ENCODE measurements at regions not wholly inside any gene's neighbourhood (a gene's known extent, or its start where the extent isn't known, plus 50 kb on each side); places are given as distances from the start of the nearest gene placed in this dataset.
A peak's percentile ranks its signal among the peaks of the same experiment; 100 is the strongest.

- H3K36me3 ChIP-seq, result no peaks in the 10 kb centered on the region
- no peak overlapping the region for H3K4me3 ChIP-seq
- no peaks in the 10 kb centered on the region for H3K4me1 ChIP-seq (ENCODE audit: low read depth)
- TF ChIP-seq, protein P1, sequence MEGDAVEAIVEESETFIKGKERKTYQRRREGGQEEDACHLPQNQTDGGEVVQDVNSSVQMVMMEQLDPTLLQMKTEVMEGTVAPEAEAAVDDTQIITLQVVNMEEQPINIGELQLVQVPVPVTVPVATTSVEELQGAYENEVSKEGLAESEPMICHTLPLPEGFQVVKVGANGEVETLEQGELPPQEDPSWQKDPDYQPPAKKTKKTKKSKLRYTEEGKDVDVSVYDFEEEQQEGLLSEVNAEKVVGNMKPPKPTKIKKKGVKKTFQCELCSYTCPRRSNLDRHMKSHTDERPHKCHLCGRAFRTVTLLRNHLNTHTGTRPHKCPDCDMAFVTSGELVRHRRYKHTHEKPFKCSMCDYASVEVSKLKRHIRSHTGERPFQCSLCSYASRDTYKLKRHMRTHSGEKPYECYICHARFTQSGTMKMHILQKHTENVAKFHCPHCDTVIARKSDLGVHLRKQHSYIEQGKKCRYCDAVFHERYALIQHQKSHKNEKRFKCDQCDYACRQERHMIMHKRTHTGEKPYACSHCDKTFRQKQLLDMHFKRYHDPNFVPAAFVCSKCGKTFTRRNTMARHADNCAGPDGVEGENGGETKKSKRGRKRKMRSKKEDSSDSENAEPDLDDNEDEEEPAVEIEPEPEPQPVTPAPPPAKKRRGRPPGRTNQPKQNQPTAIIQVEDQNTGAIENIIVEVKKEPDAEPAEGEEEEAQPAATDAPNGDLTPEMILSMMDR (IDR thresholded peaks at IDR 0.05; ENCODE audit: low read depth, low read length), result no peak
- peak in 1 of 2 donors; percentile 4 for DNase-seq (ENCODE audit: low read depth in 1 of 2, low spot score in 1 of 2)
- H3K27ac ChIP-seq, result no peak overlapping the region
- H3K27me3 ChIP-seq, result no peaks in the 10 kb centered on the region
- no peaks in the 10 kb centered on the region for H3K9me3 ChIP-seq (ENCODE audit: low read depth)
Observed at GRCh38 chr4:81828991-81829390, 357.3 kb upstream of the RASGEF1B start.

DNA sequence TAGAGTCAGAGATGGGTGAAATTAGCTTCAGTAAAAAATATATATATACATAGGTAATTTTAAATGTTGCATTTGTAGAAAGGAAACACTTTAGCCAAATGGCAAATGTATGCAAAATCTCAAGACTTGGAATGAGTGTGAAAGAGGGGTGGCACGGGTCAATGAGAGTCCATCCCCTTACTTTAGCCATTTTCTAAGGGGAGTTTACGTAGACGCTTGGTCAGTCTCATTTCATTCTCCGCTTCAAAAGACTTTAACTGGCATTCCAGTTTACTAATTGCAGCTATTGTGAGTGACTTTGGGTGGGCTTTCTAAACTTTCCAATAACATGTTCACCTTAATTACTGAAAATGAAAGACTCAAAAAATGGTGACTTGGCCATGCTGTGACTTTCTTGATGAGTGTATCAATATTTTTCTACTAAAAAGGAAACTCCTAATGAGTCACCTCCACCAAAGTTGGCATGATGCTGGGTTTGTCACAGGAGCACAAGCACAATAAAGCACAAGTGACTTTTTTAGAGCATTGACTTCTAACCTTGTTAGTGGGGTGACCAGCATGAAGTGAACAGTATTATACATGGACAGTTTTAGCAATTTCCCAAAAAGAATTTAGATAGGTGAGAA lies 356.0 kb upstream of the RASGEF1B start:
- H3K27ac ChIP-seq, result no peak overlapping the region
- TF ChIP-seq, protein P1 (IDR thresholded peaks at IDR 0.05; ENCODE audit: low read depth, low read length), result no peak
- no peaks in the 10 kb centered on the region for H3K9me3 ChIP-seq (ENCODE audit: low read depth)
- H3K4me3 ChIP-seq, result no peak overlapping the region
- no peaks in the 10 kb centered on the region for H3K27me3 ChIP-seq
- H3K4me1 ChIP-seq (ENCODE audit: low read depth), result no peaks in the 10 kb centered on the region
- DNase-seq (ENCODE audit: low read depth in 1 of 2, low spot score in 1 of 2), result no peak
- H3K36me3 ChIP-seq, result no peaks in the 10 kb centered on the region

- H3K27me3 ChIP-seq, result no peaks in the 10 kb centered on the region
- TF ChIP-seq, protein P1 (IDR thresholded peaks at IDR 0.05; ENCODE audit: low read depth, low read length), result no peak
- H3K9me3 ChIP-seq (ENCODE audit: low read depth), result no peaks in the 10 kb centered on the region
- H3K27ac ChIP-seq, result no peak overlapping the region
- H3K4me3 ChIP-seq, result no peak overlapping the region
- no peaks in the 10 kb centered on the region for H3K36me3 ChIP-seq
- DNase-seq (ENCODE audit: low read depth in 1 of 2, low spot score in 1 of 2), result no peak
- H3K4me1 ChIP-seq (ENCODE audit: low read depth), result no peaks in the 10 kb centered on the region
Observed at GRCh38 chr4:81826817-81827424, 355.2 kb upstream of the RASGEF1B start.

DNA sequence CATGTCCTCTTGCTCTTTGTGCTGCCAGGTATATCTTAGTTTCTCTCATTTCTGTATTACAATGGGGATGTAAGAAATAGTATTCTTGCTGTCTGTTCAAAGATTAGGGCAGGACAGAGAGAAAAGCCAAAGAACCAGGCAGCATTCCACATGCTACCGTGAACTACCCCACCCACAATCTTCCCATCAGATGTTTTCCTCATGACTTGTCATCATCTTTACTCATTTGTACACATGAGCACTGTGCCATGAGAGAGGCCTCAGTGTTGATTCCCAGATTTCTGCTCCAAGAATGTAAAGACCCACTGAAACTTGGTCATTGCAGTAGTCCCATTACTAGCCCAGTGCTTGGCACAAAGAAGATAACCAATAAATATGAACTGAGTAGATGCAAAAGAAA lies 354.6 kb upstream of the RASGEF1B start:
- H3K4me1 ChIP-seq (ENCODE audit: low read depth), result no peaks in the 10 kb centered on the region
- no peak overlapping the region for H3K27ac ChIP-seq
- no peaks in the 10 kb centered on the region for H3K27me3 ChIP-seq
- H3K4me3 ChIP-seq, result no peak overlapping the region
- no peaks in the 10 kb centered on the region for H3K9me3 ChIP-seq (ENCODE audit: low read depth)
- no peaks in the 10 kb centered on the region for H3K36me3 ChIP-seq
- TF ChIP-seq, protein P1 (IDR thresholded peaks at IDR 0.05; ENCODE audit: low read depth, low read length), result no peak
- DNase-seq (ENCODE audit: low read depth in 1 of 2, low spot score in 1 of 2), result no peak

DNA sequence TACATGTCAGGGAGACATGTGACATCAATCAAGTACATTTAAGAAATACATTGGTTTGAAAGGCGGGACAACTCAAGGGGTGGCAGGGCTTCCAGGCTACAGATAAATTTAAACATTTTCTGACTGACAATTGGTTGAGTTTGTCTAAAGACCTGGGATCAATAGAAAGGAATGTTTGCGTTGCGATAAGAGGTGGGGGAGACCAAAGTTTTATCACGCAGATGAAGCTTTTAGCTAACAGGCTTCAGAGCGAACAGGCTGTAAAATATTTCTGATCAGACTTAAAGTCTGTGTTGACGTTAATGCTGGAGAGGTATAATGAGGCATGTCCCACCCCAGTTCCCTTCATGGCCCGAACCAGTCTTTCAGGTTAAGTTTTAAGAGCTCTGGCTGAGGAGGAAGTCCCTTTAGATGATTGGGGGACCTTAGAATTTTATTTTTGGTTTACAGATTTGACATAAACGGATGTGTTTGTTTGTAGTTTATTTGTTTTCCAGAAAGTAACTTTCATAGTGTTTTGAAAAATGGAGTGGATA lies 346.7 kb upstream of the RASGEF1B start:
- DNase-seq (ENCODE audit: low read depth in 1 of 2, low spot score in 1 of 2), result no peak
- Histone ChIP-seq H3K4me3 (no peak overlapping the region), H3K36me3 (no peaks in the 10 kb centered on the region), H3K27ac (no peak overlapping the region), H3K27me3 (no peaks in the 10 kb centered on the region), H3K9me3 (ENCODE audit: low read depth) (no peaks in the 10 kb centered on the region), H3K4me1 (ENCODE audit: low read depth) (no peaks in the 10 kb centered on the region)
- TF ChIP-seq, protein P1 (IDR thresholded peaks at IDR 0.05; ENCODE audit: low read depth, low read length), result no peak

Data from cardiac muscle cell (in vitro differentiated cells and primary cell).